SK-N-SH (cell line): ENCODE measurements at regions not wholly inside any gene's neighbourhood (a gene's known extent, or its start where the extent isn't known, plus 50 kb on each side); places are given as distances from the start of the nearest gene placed in this dataset.

Experiments used
- EZH2phosphoT487 ChIP-seq: fragments of 200-600 bp; sonication (generic); IDR thresholded peaks from 2 replicates; pipeline ENCODE4 v1.6.1; 2017; ENCODE audit warnings: low read depth, mixed run types, mild to moderate bottlenecking, antibody characterized with exemption, moderate library complexity, borderline replicate concordance
- FOXM1 ChIP-seq: IDR thresholded peaks from 2 replicates; pipeline ENCODE4 v1.4.0; 2012; ENCODE audit warnings: low read depth, mild to moderate bottlenecking
- MAX ChIP-seq: IDR thresholded peaks from 2 replicates; pipeline ENCODE4 v1.4.0; 2012; ENCODE audit warnings: low read depth
- MEF2A ChIP-seq: IDR thresholded peaks from 2 replicates; pipeline ENCODE4 v1.4.0; 2012; ENCODE audit warnings: low read depth, borderline replicate concordance
- RAD21 ChIP-seq: IDR thresholded peaks from 2 replicates; pipeline ENCODE4 v1.6.1; 2012; ENCODE audit warnings: mild to moderate bottlenecking, low read length
- RCOR1 ChIP-seq: fragments of 150-350 bp; IDR thresholded peaks from 2 replicates; pipeline ENCODE4 v1.6.1; 2017; ENCODE audit warnings: antibody characterized with exemption, low read length
- SIN3A ChIP-seq: IDR thresholded peaks from 2 replicates; pipeline ENCODE4 v1.6.1; 2012; ENCODE audit warnings: low read depth, mild to moderate bottlenecking, low read length, moderate library complexity, borderline replicate concordance
- TAF1 ChIP-seq: IDR thresholded peaks from 2 replicates; pipeline ENCODE4 v1.6.1; 2012; ENCODE audit warnings: low read depth, mild to moderate bottlenecking, low read length, moderate library complexity, borderline replicate concordance
- YY1 ChIP-seq: IDR thresholded peaks from 2 replicates; pipeline ENCODE4 v1.4.0; 2012; ENCODE audit warnings: low read depth, mild to moderate bottlenecking
- TF ChIP-seq, protein P1 (sequence below): fragments of 200-600 bp; sonication (generic); IDR thresholded peaks from 2 replicates; pipeline ENCODE4 v1.6.1; 2017; ENCODE audit warnings: antibody characterized with exemption, mild to moderate bottlenecking, moderate library complexity

GRCh38 chr18:68566991-68567390 lies 147.9 kb downstream of the TMX3 start:
- TF ChIP-seq, protein P1, sequence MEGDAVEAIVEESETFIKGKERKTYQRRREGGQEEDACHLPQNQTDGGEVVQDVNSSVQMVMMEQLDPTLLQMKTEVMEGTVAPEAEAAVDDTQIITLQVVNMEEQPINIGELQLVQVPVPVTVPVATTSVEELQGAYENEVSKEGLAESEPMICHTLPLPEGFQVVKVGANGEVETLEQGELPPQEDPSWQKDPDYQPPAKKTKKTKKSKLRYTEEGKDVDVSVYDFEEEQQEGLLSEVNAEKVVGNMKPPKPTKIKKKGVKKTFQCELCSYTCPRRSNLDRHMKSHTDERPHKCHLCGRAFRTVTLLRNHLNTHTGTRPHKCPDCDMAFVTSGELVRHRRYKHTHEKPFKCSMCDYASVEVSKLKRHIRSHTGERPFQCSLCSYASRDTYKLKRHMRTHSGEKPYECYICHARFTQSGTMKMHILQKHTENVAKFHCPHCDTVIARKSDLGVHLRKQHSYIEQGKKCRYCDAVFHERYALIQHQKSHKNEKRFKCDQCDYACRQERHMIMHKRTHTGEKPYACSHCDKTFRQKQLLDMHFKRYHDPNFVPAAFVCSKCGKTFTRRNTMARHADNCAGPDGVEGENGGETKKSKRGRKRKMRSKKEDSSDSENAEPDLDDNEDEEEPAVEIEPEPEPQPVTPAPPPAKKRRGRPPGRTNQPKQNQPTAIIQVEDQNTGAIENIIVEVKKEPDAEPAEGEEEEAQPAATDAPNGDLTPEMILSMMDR: no peak
- TF ChIP-seq YY1 (no peak), RCOR1 (no peak), FOXM1 (no peak), MAX (no peak), TAF1 (no peak), RAD21 (no peak), MEF2A (no peak), EZH2phosphoT487 (no peak), SIN3A (no peak)
